SU-DHL-6 (cell line): ENCODE measurements at regions not wholly inside any gene's neighbourhood (a gene's known extent, or its start where the extent isn't known, plus 50 kb on each side); places are given as distances from the start of the nearest gene placed in this dataset.

Experiments used
- CTCF ChIP-seq: fragments of 200-600 bp; sonication (generic); IDR thresholded peaks from one replicate; pipeline ENCODE4 v1.5.1; 2017; ENCODE audit warnings: antibody characterized with exemption, mild to moderate bottlenecking, low read length, moderate library complexity; ENCODE audit not compliant: insufficient read depth, poor library complexity, severe bottlenecking
- EZH2phosphoT487 ChIP-seq: fragments of 200-600 bp; sonication (generic), shearing (Covaris generic); conservative IDR thresholded peaks from 2 replicates; pipeline ENCODE4 v1.6.1; 2018; ENCODE audit warnings: mild to moderate bottlenecking, antibody characterized with exemption, low read length, moderate library complexity, mixed read lengths

GRCh38 chr7:132685277-132685676, 109.0 kb upstream of the PLXNA4 start:
- TF ChIP-seq CTCF (no peak), EZH2phosphoT487 (no peak)
